DOHH2 (cell line): ENCODE measurements at regions not wholly inside any gene's neighbourhood (a gene's known extent, or its start where the extent isn't known, plus 50 kb on each side); places are given as distances from the start of the nearest gene placed in this dataset.
"Not testable (repeated sequence)": the region's sequence is repeated elsewhere in the genome, so short reads cannot be mapped to it uniquely, and the experiment has no call there.

Experiments
- H3F3A ChIP-seq: fragments of 200-600 bp; sonication (generic), shearing (Covaris generic); 2 replicates; pipeline ENCODE4 v1.6.0; 2016; ENCODE audit warnings: antibody characterized with exemption, mild to moderate bottlenecking; ENCODE audit not compliant: control insufficient read depth, insufficient read depth
- H3K27ac ChIP-seq: fragments of 200-600 bp; sonication (generic); 2 replicates; pipeline ENCODE4 v1.5.1; 2014; ENCODE audit warnings: low read depth, mild to moderate bottlenecking, low read length, moderate library complexity
- H3K27me3 ChIP-seq: fragments of 200-600 bp; sonication (generic); 2 replicates; pipeline ENCODE4 v1.6.1; 2014; ENCODE audit warnings: mild to moderate bottlenecking, low read length, mixed read lengths; ENCODE audit not compliant: control insufficient read depth
- H3K36me3 ChIP-seq: fragments of 200-600 bp; sonication (generic); 2 replicates; pipeline ENCODE4 v1.6.1; 2014; ENCODE audit warnings: mild to moderate bottlenecking, low read length, moderate library complexity, mixed read lengths; ENCODE audit not compliant: control insufficient read depth
- H3K4me1 ChIP-seq: fragments of 200-600 bp; sonication (generic); 2 replicates; pipeline ENCODE4 v1.6.1; 2014; ENCODE audit warnings: mild to moderate bottlenecking, low read length, mixed read lengths; ENCODE audit not compliant: control insufficient read depth
- H3K4me2 ChIP-seq: fragments of 200-600 bp; sonication (generic); 2 replicates; pipeline ENCODE4 v1.6.0; 2014; ENCODE audit warnings: mild to moderate bottlenecking, low read length, moderate library complexity
- H3K4me3 ChIP-seq: fragments of 200-600 bp; sonication (generic); 2 replicates; pipeline ENCODE4 v1.5.1; 2014; ENCODE audit warnings: mild to moderate bottlenecking, low read length, mixed read lengths
- H3K79me2 ChIP-seq: fragments of 200-600 bp; sonication (generic); 2 replicates; pipeline ENCODE4 v1.6.1; 2014; ENCODE audit warnings: mild to moderate bottlenecking, low read length, mixed read lengths; ENCODE audit not compliant: control insufficient read depth
- H3K9me2 ChIP-seq: fragments of 200-600 bp; sonication (generic); replicated peaks from 2 replicates; pipeline ENCODE4 v1.6.1; 2014; ENCODE audit warnings: mild to moderate bottlenecking, low read length, mixed read lengths; ENCODE audit not compliant: control insufficient read depth
- H3K9me3 ChIP-seq: fragments of 200-600 bp; sonication (generic); 2 replicates; pipeline ENCODE4 v1.6.1; 2014; ENCODE audit warnings: antibody characterized with exemption, low read length, mixed read lengths; ENCODE audit not compliant: control insufficient read depth, insufficient read depth
- H4K20me1 ChIP-seq: fragments of 200-600 bp; sonication (generic); 2 replicates; pipeline ENCODE4 v1.6.0; 2014; ENCODE audit warnings: low read depth, mild to moderate bottlenecking, antibody characterized with exemption, low read length, moderate library complexity; ENCODE audit not compliant: control insufficient read depth, insufficient read depth

- not testable (repeated sequence) for H3K27me3 ChIP-seq, H3K9me2 ChIP-seq, H3K27ac ChIP-seq, H3K4me3 ChIP-seq, H3K4me2 ChIP-seq, H4K20me1 ChIP-seq, H3F3A ChIP-seq, H3K9me3 ChIP-seq, H3K79me2 ChIP-seq, H3K36me3 ChIP-seq
- H3K4me1 ChIP-seq: peaks cover 26% of the 10 kb centered on the region
Observed at GRCh38 chr16:21545664-21546326, 53.6 kb upstream of the METTL9 start.

GRCh38 chr16:21549396-21549795 lies 50.0 kb upstream of the METTL9 start:
- not testable (repeated sequence) for H3K27ac ChIP-seq, H3K4me2 ChIP-seq, H3K9me3 ChIP-seq, H3F3A ChIP-seq, H3K79me2 ChIP-seq, H4K20me1 ChIP-seq, H3K36me3 ChIP-seq, H3K27me3 ChIP-seq, H3K4me3 ChIP-seq, H3K9me2 ChIP-seq
- H3K4me1 ChIP-seq: peaks cover 23% of the 10 kb centered on the region
